ENCODE measurements at regions not wholly inside any gene's neighbourhood (a gene's known extent, or its start where the extent isn't known, plus 50 kb on each side); places are given as distances from the start of the nearest gene placed in this dataset.

GRCh38 chr13:84865783-84866221 lies 933.4 kb downstream of the SLITRK6 start:
- no peak overlapping the region for H3K27ac ChIP-seq (ENCODE audit: low read depth, low read length, poor library complexity, severe bottlenecking)
- no peaks in the 10 kb centered on the region for H3K9me3 ChIP-seq (ENCODE audit: low read length)
- no peaks in the 10 kb centered on the region for H3K27me3 ChIP-seq (ENCODE audit: insufficient read depth, low read length)
- no peak overlapping the region for H2AFZ ChIP-seq (ENCODE audit: low read length)
- no peak overlapping the region for H3K4me2 ChIP-seq (ENCODE audit: low read length)
- no peak overlapping the region for H3K9ac ChIP-seq (ENCODE audit: low read length)
- H3K79me2 ChIP-seq (ENCODE audit: insufficient read depth, low read length) = no peaks in the 10 kb centered on the region
- H3K4me1 ChIP-seq (ENCODE audit: insufficient read depth, low read length, severe bottlenecking) = no peaks in the 10 kb centered on the region
- no peaks in the 10 kb centered on the region for H3K36me3 ChIP-seq (ENCODE audit: insufficient read depth, low read length)
- no peaks in the 10 kb centered on the region for H3K9me2 ChIP-seq (ENCODE audit: low read depth, low read length)
- H3K4me3 ChIP-seq (ENCODE audit: low read depth, low read length, poor library complexity, severe bottlenecking) = no peak overlapping the region
- H4K20me1 ChIP-seq (ENCODE audit: insufficient read depth, low read length) = no peaks in the 10 kb centered on the region
- H3F3A ChIP-seq (ENCODE audit: insufficient read depth, low read length) = no peaks in the 10 kb centered on the region
- TF ChIP-seq EZH2 (IDR thresholded peaks at IDR 0.05; ENCODE audit: borderline replicate concordance, low read length) = no peak
- TF ChIP-seq CTCF (IDR thresholded peaks at IDR 0.05; ENCODE audit: low read length) = no peak

DNA sequence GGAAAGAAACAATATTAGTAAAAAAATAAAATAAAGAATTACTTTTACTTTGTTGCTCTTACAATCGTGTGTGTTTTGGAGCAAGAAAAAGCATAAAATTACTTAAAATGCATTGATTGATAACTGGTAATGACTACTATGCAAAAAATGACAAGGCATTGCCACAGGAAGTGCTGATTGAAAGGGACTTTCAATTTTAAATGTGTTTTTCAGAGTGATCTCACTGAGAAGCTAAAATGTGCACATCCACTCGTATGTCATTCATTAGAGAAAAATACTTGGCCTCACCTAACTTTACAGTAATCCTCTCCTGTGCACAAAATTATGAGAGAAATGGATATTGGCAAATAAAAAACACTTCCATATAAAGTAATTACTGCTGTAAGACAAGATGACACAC lies 934.9 kb downstream of the SLITRK6 start:
- Histone ChIP-seq H3K27me3 (ENCODE audit: insufficient read depth, low read length) (no peaks in the 10 kb centered on the region), H3K4me2 (ENCODE audit: low read length) (no peak overlapping the region)

GRCh38 chr13:84847107-84847506 lies 952.1 kb downstream of the SLITRK6 start:
- no peak overlapping the region for H3K27ac ChIP-seq (ENCODE audit: low read depth, low read length, poor library complexity, severe bottlenecking)
- no peaks in the 10 kb centered on the region for H3K36me3 ChIP-seq (ENCODE audit: insufficient read depth, low read length)
- H3K79me2 ChIP-seq (ENCODE audit: insufficient read depth, low read length) = no peaks in the 10 kb centered on the region
- H3K4me2 ChIP-seq (ENCODE audit: low read length) = no peak overlapping the region
- no peaks in the 10 kb centered on the region for H4K20me1 ChIP-seq (ENCODE audit: insufficient read depth, low read length)
- no peak overlapping the region for H3K9ac ChIP-seq (ENCODE audit: low read length)
- H3K27me3 ChIP-seq (ENCODE audit: insufficient read depth, low read length) = no peaks in the 10 kb centered on the region
- TF ChIP-seq EZH2 (IDR thresholded peaks at IDR 0.05; ENCODE audit: borderline replicate concordance, low read length) (no peak), CTCF (IDR thresholded peaks at IDR 0.05; ENCODE audit: low read length) (no peak)
- H3K9me2 ChIP-seq (ENCODE audit: low read depth, low read length) = no peaks in the 10 kb centered on the region
- no peak overlapping the region for H2AFZ ChIP-seq (ENCODE audit: low read length)
- H3F3A ChIP-seq (ENCODE audit: insufficient read depth, low read length) = no peaks in the 10 kb centered on the region
- no peaks in the 10 kb centered on the region for H3K4me1 ChIP-seq (ENCODE audit: insufficient read depth, low read length, severe bottlenecking)
- no peaks in the 10 kb centered on the region for H3K9me3 ChIP-seq (ENCODE audit: low read length)
- H3K4me3 ChIP-seq (ENCODE audit: low read depth, low read length, poor library complexity, severe bottlenecking) = no peak overlapping the region

More for the DNA sequence above, 934.9 kb downstream of the SLITRK6 start:
- Histone ChIP-seq H3K4me1 (ENCODE audit: insufficient read depth, low read length, severe bottlenecking) (no peaks in the 10 kb centered on the region), H3F3A (ENCODE audit: insufficient read depth, low read length) (no peaks in the 10 kb centered on the region), H3K9ac (ENCODE audit: low read length) (no peak overlapping the region), H4K20me1 (ENCODE audit: insufficient read depth, low read length) (no peaks in the 10 kb centered on the region), H3K9me2 (ENCODE audit: low read depth, low read length) (no peaks in the 10 kb centered on the region), H2AFZ (ENCODE audit: low read length) (no peak overlapping the region), H3K27ac (ENCODE audit: low read depth, low read length, poor library complexity, severe bottlenecking) (no peak overlapping the region), H3K9me3 (ENCODE audit: low read length) (no peaks in the 10 kb centered on the region), H3K36me3 (ENCODE audit: insufficient read depth, low read length) (no peaks in the 10 kb centered on the region), H3K4me3 (ENCODE audit: low read depth, low read length, poor library complexity, severe bottlenecking) (no peak overlapping the region), H3K79me2 (ENCODE audit: insufficient read depth, low read length) (no peaks in the 10 kb centered on the region)
- TF ChIP-seq CTCF (IDR thresholded peaks at IDR 0.05; ENCODE audit: low read length) = no peak
- TF ChIP-seq EZH2 (IDR thresholded peaks at IDR 0.05; ENCODE audit: borderline replicate concordance, low read length) = no peak
